WTC11 (cell line): ENCODE measurements at regions not wholly inside any gene's neighbourhood (a gene's known extent, or its start where the extent isn't known, plus 50 kb on each side); places are given as distances from the start of the nearest gene placed in this dataset.

Source experiments
- ATAC-seq: fragments of 200-7000 bp; cut with Tn5 transposase; 2 replicates; pipeline ENCODE4 v1.10.0; 2021; ENCODE audit warnings: mild to moderate bottlenecking, moderate library complexity
- CTCF ChIA-PET: fragments of 300-600 bp; sonication (Branson Sonifier 250); formaldehyde crosslinking; loops from one replicate; lab custom pipeline; 2021; ENCODE audit warnings: antibody characterized with exemption; lab: Charles Lee
- POLR2A ChIA-PET: fragments of 350-600 bp; sonication (Branson Sonifier 250); formaldehyde crosslinking; loops from one replicate; lab custom pipeline; 2021; ENCODE audit warnings: antibody characterized with exemption; lab: Charles Lee
- DNase-seq: peaks from one replicate; pipeline ENCODE4 v3.0.0; 2021; ENCODE audit warnings: low spot score
- H3K27ac Mint-ChIP-seq: 2 replicates; pipeline ENCODE4 v1.8.0; 2021; ENCODE audit warnings: mixed read lengths
- H3K27me3 Mint-ChIP-seq: 2 replicates; pipeline ENCODE4 v1.8.0; 2021; ENCODE audit warnings: low read depth, mild to moderate bottlenecking, moderate library complexity, mixed read lengths
- H3K36me3 Mint-ChIP-seq: 2 replicates; pipeline ENCODE4 v1.8.0; 2021; ENCODE audit warnings: mixed read lengths
- H3K4me1 Mint-ChIP-seq: 2 replicates; pipeline ENCODE4 v1.8.0; 2022; ENCODE audit warnings: mixed read lengths
- H3K4me3 Mint-ChIP-seq: 2 replicates; pipeline ENCODE4 v1.8.0; 2021; ENCODE audit warnings: mild to moderate bottlenecking, moderate library complexity, mixed read lengths
- H3K9me3 Mint-ChIP-seq: 2 replicates; pipeline ENCODE4 v1.8.0; 2021; ENCODE audit warnings: mixed read lengths
- CTCF ChIP-seq: fragments of 200-600 bp; IDR thresholded peaks from 2 replicates; pipeline ENCODE4 v1.8.0; 2022; ENCODE audit warnings: antibody characterized with exemption
- E2F1 ChIP-seq: sonication (generic); formaldehyde crosslinking; IDR thresholded peaks from 2 replicates; pipeline ENCODE4 v1.8.0; 2022; ENCODE audit warnings: mild to moderate bottlenecking, missing genetic modification reagents
- EMX1 ChIP-seq: fragments of 250-450 bp; sonication (Bioruptor Pico); IDR thresholded peaks from 2 replicates; pipeline ENCODE4 v1.8.0; 2021; ENCODE audit warnings: mild to moderate bottlenecking
- FOXP1 ChIP-seq: sonication (generic); formaldehyde crosslinking; IDR thresholded peaks from 2 replicates; pipeline ENCODE4 v1.8.0; 2022; ENCODE audit warnings: missing genetic modification reagents, mild to moderate bottlenecking, moderate library complexity, borderline replicate concordance
- GABPB1 ChIP-seq: sonication (generic); formaldehyde crosslinking; IDR thresholded peaks from 2 replicates; pipeline ENCODE4 v1.8.1; 2023; ENCODE audit warnings: mild to moderate bottlenecking, missing genetic modification reagents
- IRF2 ChIP-seq: sonication (generic); formaldehyde crosslinking; IDR thresholded peaks from 2 replicates; pipeline ENCODE4 v1.8.0; 2022; ENCODE audit warnings: low read depth, missing genetic modification reagents, borderline replicate concordance
- JUN ChIP-seq: sonication (generic); formaldehyde crosslinking; IDR thresholded peaks from 2 replicates; pipeline ENCODE4 v1.8.0; 2023; ENCODE audit warnings: mild to moderate bottlenecking, missing genetic modification reagents
- MAX ChIP-seq: sonication (generic); formaldehyde crosslinking; IDR thresholded peaks from 2 replicates; pipeline ENCODE4 v1.8.0; 2022; ENCODE audit warnings: mild to moderate bottlenecking, missing genetic modification reagents
- MYBL2 ChIP-seq: sonication (generic); formaldehyde crosslinking; IDR thresholded peaks from 2 replicates; pipeline ENCODE4 v1.8.1; 2023; ENCODE audit warnings: mild to moderate bottlenecking, moderate library complexity, missing genetic modification reagents
- NFE2L1 ChIP-seq: sonication (generic); formaldehyde crosslinking; IDR thresholded peaks from 2 replicates; pipeline ENCODE4 v1.8.1; 2023; ENCODE audit warnings: missing genetic modification reagents
- NR2C2 ChIP-seq: sonication (generic); formaldehyde crosslinking; IDR thresholded peaks from 2 replicates; pipeline ENCODE4 v1.8.0; 2022; ENCODE audit warnings: mild to moderate bottlenecking, missing genetic modification reagents
- OVOL2 ChIP-seq: fragments of 250-450 bp; sonication (Bioruptor Pico); IDR thresholded peaks from 2 replicates; pipeline ENCODE4 v1.9.0; 2021; ENCODE audit warnings: mild to moderate bottlenecking, borderline replicate concordance
- PRRX2 ChIP-seq: fragments of 250-450 bp; sonication (Bioruptor Pico); IDR thresholded peaks from 2 replicates; pipeline ENCODE4 v1.8.0; 2021; ENCODE audit warnings: mild to moderate bottlenecking
- RORB ChIP-seq: fragments of 250-450 bp; sonication (Bioruptor Pico); IDR thresholded peaks from 2 replicates; pipeline ENCODE4 v1.9.0; 2021; ENCODE audit warnings: mild to moderate bottlenecking
- SMAD3 ChIP-seq: sonication (generic); formaldehyde crosslinking; IDR thresholded peaks from 2 replicates; pipeline ENCODE4 v1.8.0; 2022; ENCODE audit warnings: missing genetic modification reagents, mild to moderate bottlenecking, borderline replicate concordance
- SMAD4 ChIP-seq: sonication (generic); formaldehyde crosslinking; IDR thresholded peaks from 2 replicates; pipeline ENCODE4 v1.8.0; 2022; ENCODE audit warnings: mild to moderate bottlenecking, missing genetic modification reagents
- SOX15 ChIP-seq: fragments of 250-450 bp; sonication (Bioruptor Pico); IDR thresholded peaks from 2 replicates; pipeline ENCODE4 v1.9.0; 2021; ENCODE audit warnings: mild to moderate bottlenecking
- SP1 ChIP-seq: sonication (generic); formaldehyde crosslinking; conservative IDR thresholded peaks from 2 replicates; pipeline ENCODE4 v1.8.1; 2022; ENCODE audit warnings: missing genetic modification reagents
- STAT6 ChIP-seq: sonication (generic); formaldehyde crosslinking; conservative IDR thresholded peaks from 2 replicates; pipeline ENCODE4 v1.8.1; 2023; ENCODE audit warnings: mild to moderate bottlenecking, low read depth, missing genetic modification reagents, moderate library complexity
- TCF7 ChIP-seq: sonication (generic); formaldehyde crosslinking; IDR thresholded peaks from 2 replicates; pipeline ENCODE4 v1.8.0; 2022; ENCODE audit warnings: mild to moderate bottlenecking, low read depth, missing genetic modification reagents, moderate library complexity
- ZBTB21 ChIP-seq: sonication (generic); formaldehyde crosslinking; IDR thresholded peaks from 2 replicates; pipeline ENCODE4 v1.8.1; 2023; ENCODE audit warnings: mild to moderate bottlenecking, missing genetic modification reagents, borderline replicate concordance
- ZNF232 ChIP-seq: sonication (generic); formaldehyde crosslinking; IDR thresholded peaks from 2 replicates; pipeline ENCODE4 v1.8.0; 2022; ENCODE audit warnings: mild to moderate bottlenecking, missing genetic modification reagents
- ZNF317 ChIP-seq: sonication (generic); formaldehyde crosslinking; IDR thresholded peaks from 2 replicates; pipeline ENCODE4 v1.8.1; 2023; ENCODE audit warnings: low read depth, mild to moderate bottlenecking, moderate library complexity, missing genetic modification reagents, borderline replicate concordance
- ZNF416 ChIP-seq: fragments of 250-450 bp; sonication (Bioruptor Pico); IDR thresholded peaks from 2 replicates; pipeline ENCODE4 v1.9.0; 2021; ENCODE audit warnings: mild to moderate bottlenecking, inconsistent platforms
- TF ChIP-seq, protein P1 (sequence below): sonication (generic); formaldehyde crosslinking; IDR thresholded peaks from 2 replicates; pipeline ENCODE4 v1.8.0; 2023; ENCODE audit warnings: mild to moderate bottlenecking, missing genetic modification reagents
- TF ChIP-seq, protein P2 (sequence below): sonication (generic); formaldehyde crosslinking; IDR thresholded peaks from 2 replicates; pipeline ENCODE4 v1.8.1; 2022; ENCODE audit warnings: low read depth, missing genetic modification reagents, borderline replicate concordance
- TF ChIP-seq, protein P3 (sequence below): sonication (generic); formaldehyde crosslinking; IDR thresholded peaks from 2 replicates; pipeline ENCODE4 v1.8.0; 2022; ENCODE audit warnings: mild to moderate bottlenecking, missing genetic modification reagents

- TF ChIP-seq NR2C2 (no peak), ZNF416 (CRISPR knock-in tag) (no peak), IRF2 (CRISPR knock-in tag) (no peak), SMAD4 (CRISPR knock-in tag) (no peak), GABPB1 (CRISPR knock-in tag) (no peak), ZNF317 (CRISPR knock-in tag) (no peak), MYBL2 (CRISPR knock-in tag) (no peak), FOXP1 (CRISPR knock-in tag) (no peak)
- TF ChIP-seq, protein P1, sequence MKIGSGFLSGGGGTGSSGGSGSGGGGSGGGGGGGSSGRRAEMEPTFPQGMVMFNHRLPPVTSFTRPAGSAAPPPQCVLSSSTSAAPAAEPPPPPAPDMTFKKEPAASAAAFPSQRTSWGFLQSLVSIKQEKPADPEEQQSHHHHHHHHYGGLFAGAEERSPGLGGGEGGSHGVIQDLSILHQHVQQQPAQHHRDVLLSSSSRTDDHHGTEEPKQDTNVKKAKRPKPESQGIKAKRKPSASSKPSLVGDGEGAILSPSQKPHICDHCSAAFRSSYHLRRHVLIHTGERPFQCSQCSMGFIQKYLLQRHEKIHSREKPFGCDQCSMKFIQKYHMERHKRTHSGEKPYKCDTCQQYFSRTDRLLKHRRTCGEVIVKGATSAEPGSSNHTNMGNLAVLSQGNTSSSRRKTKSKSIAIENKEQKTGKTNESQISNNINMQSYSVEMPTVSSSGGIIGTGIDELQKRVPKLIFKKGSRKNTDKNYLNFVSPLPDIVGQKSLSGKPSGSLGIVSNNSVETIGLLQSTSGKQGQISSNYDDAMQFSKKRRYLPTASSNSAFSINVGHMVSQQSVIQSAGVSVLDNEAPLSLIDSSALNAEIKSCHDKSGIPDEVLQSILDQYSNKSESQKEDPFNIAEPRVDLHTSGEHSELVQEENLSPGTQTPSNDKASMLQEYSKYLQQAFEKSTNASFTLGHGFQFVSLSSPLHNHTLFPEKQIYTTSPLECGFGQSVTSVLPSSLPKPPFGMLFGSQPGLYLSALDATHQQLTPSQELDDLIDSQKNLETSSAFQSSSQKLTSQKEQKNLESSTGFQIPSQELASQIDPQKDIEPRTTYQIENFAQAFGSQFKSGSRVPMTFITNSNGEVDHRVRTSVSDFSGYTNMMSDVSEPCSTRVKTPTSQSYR (CRISPR knock-in tag), result no peak
Observed at GRCh38 chr10:130817046-130817624, 494.4 kb downstream of the TCERG1L start (continued).

DNA sequence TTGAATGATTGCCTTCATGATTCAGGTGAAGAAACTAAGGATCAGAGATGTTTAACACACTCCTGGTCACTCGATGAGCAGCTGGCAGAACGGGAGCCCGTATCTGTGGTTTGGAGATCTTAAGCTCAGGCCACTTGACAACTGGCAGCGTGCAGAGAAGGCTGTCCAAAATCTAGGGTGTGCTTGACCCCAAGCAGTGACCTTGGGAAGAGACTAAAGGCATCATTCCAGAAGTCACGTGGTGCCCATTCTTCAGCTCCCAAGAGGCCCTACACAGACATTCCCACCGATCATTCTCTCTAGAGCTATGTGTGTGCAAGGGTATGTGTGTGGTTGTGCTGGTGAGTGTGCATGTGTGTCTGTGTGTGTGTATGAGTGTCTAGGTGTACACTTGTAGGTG is 493.8 kb downstream of the TCERG1L start:
- no peak overlapping the region for H3K4me3 Mint-ChIP-seq
- ChIA-PET POLR2A (no interaction called here), CTCF (no interaction called here)
- ATAC-seq, result no peak
- peaks cover 4% of the 10 kb centered on the region; the same call in 1 of the 2 replicates for H3K27me3 Mint-ChIP-seq
- DNase-seq, result no peak
- H3K27ac Mint-ChIP-seq, result no peak overlapping the region
- peaks cover 69% of the 10 kb centered on the region for H3K9me3 Mint-ChIP-seq
- peaks cover 60% of the 10 kb centered on the region for H3K36me3 Mint-ChIP-seq
- peaks cover 3% of the 10 kb centered on the region; the same call in 1 of the 2 replicates for H3K4me1 Mint-ChIP-seq
- TF ChIP-seq TCF7 (CRISPR knock-in tag) (no peak), ZBTB21 (CRISPR knock-in tag) (no peak), SP1 (no peak), E2F1 (CRISPR knock-in tag) (no peak), JUN (CRISPR knock-in tag) (no peak), NFE2L1 (CRISPR knock-in tag) (no peak), MAX (CRISPR knock-in tag) (no peak), ZNF232 (no peak), PRRX2 (no peak), SOX15 (CRISPR knock-in tag) (no peak), STAT6 (no peak), OVOL2 (CRISPR knock-in tag) (no peak), CTCF (no peak), EMX1 (CRISPR knock-in tag) (no peak), RORB (CRISPR knock-in tag) (no peak), SMAD3 (CRISPR knock-in tag) (no peak), FOXP1 (CRISPR knock-in tag) (no peak)
- TF ChIP-seq, protein P2, sequence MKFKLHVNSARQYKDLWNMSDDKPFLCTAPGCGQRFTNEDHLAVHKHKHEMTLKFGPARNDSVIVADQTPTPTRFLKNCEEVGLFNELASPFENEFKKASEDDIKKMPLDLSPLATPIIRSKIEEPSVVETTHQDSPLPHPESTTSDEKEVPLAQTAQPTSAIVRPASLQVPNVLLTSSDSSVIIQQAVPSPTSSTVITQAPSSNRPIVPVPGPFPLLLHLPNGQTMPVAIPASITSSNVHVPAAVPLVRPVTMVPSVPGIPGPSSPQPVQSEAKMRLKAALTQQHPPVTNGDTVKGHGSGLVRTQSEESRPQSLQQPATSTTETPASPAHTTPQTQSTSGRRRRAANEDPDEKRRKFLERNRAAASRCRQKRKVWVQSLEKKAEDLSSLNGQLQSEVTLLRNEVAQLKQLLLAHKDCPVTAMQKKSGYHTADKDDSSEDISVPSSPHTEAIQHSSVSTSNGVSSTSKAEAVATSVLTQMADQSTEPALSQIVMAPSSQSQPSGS (CRISPR knock-in tag), result no peak
- TF ChIP-seq, protein P3, sequence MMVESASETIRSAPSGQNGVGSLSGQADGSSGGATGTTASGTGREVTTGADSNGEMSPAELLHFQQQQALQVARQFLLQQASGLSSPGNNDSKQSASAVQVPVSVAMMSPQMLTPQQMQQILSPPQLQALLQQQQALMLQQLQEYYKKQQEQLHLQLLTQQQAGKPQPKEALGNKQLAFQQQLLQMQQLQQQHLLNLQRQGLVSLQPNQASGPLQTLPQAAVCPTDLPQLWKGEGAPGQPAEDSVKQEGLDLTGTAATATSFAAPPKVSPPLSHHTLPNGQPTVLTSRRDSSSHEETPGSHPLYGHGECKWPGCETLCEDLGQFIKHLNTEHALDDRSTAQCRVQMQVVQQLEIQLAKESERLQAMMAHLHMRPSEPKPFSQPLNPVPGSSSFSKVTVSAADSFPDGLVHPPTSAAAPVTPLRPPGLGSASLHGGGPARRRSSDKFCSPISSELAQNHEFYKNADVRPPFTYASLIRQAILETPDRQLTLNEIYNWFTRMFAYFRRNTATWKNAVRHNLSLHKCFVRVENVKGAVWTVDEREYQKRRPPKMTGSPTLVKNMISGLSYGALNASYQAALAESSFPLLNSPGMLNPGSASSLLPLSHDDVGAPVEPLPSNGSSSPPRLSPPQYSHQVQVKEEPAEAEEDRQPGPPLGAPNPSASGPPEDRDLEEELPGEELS (CRISPR knock-in tag), result no peak
